ENCODE measurements at regions not wholly inside any gene's neighbourhood (a gene's known extent, or its start where the extent isn't known, plus 50 kb on each side); places are given as distances from the start of the nearest gene placed in this dataset.
"Not testable (repeated sequence)": the region's sequence is repeated elsewhere in the genome, so short reads cannot be mapped to it uniquely, and the experiment has no call there.

GRCh38 chr2:238521870-238522269 is 95.1 kb downstream of the ASB1 start:
- DNase-seq, result no peak

DNA sequence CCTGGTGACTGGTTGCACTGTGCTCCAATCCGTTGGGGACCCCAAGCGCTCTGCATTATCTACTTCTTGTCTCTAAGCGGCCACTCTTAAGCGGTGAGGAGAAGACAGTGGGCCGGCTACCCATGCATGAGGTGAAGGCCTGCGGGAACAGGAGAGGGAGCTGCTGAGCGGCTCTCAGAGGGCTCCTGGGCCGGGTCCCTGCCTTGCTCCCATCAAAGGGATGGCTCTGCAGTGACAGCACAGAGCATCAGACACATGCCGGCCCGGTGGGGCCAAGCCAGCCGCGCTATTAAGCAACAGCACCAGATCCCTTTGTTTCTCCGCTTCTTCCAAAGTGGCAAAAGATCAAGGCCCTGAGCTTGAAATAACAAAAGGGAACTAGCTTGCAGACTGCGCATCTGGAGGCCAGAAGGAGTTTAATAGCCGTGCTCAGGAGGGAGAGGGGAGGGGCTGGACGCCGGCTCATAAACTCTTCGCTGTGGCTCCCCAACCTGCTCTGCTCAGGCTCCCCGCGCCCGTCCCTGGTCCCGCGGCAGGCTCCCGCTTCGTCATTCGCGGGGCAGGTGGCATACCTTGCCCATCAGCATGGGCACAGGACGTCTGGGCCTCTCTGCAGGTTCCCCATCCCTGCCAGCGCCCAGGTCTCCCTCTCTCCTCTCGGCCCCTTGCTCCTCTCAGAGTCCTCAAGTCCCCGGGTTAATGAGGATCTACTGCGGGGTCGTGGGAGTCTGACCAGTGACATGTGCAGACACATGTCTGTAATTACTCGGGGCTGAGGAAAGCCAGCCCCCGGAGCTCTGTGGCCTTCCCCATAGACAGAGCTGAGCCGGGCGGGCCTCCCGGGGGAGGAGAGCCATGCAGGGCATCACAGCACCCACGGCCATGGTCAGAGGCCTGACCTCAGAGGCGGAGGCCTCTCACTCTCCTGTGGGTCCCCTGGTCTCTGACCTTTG is 96.7 kb downstream of the ASB1 start:
- DNase-seq, result no peak

- no peak for DNase-seq
Observed at GRCh38 chr2:238524426-238524983, 97.8 kb downstream of the ASB1 start.

- no peak for DNase-seq
Observed at GRCh38 chr2:238525990-238526389, 99.3 kb downstream of the ASB1 start.

DNA sequence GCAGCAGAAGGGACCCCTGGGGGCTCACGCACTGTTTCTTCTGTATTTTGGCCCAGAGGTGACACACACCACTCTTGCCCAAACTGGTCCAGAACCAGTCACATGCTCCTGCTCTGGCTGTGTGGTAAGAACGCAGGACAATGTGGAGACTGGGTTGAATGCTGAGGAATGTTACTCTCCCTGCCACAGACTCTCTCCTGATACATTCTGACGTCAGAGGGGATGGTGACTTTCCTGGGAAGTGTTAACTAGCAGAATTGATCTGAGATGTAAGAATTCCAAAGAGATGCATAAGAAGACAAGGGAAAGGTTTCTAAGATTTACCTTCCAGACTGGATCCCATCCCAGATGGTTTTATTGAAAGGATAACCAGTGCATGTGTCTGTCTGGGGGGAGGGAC is 100.8 kb downstream of the ASB1 start:
- DNase-seq, result no peak

GRCh38 chr2:238528953-238529781 is 102.4 kb downstream of the ASB1 start:
- DNase-seq, result peak; percentile 81

DNA sequence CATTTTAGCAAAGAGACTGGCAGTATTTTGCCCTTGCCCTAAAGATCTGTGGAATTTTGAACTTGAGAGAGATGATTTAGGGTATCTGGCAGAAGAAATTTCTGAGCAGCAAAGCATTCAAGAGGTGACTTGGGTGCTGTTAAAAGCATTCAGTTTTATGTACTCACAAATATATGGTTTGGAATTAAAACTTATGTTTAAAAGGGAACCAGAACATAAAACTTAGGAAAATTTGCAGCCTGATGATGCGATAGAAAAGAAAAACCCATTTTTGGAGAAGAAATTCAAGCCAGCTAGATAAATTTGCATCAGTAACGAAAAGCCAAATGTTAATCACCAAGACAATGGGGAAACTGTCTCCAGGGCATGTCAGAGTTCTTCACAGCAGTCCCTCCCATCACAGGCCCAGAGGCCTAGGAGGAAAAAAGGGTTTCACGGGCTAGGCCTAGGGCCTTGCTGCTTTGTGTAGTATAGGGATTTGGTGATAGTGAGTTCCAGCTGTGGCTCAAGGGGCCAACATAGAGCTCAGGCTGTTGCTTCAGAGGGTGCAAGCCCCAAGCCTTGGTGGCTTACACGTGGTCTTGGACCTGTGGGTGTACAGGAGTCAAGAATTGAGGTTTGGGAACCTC is 104.4 kb downstream of the ASB1 start:
- not testable (repeated sequence) for DNase-seq

- not testable (repeated sequence) for DNase-seq
Observed at GRCh38 chr2:238543732-238544131, 117.0 kb downstream of the ASB1 start.

DNA sequence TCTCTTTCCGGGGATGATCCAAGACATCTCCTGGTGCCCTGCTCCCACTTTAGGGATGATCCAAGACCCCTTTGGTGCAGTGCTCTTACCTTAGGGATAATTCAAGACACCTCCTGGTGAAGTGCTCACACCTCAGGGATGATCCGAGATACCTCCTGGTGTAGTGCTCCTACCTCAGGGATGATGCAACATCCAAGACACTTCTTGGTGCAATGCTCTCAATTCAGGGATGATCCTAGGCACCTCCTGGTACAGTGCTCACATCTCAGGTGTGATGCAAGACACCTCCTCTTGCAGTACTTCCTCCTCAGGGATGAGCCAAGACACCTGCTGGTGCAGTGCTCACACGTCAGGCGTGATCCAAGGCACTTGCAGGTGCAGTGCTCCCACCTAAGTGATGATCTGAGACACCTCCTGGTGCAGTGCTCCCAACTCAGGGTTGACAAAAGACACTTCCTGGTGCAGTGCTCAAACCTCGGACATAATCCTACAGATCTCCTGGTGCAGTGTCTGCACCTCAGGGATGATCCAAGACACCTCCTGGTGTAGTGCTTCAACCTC is 122.3 kb downstream of the ASB1 start:
- no peak for DNase-seq

GRCh38 chr2:238549866-238550265 is 123.1 kb downstream of the ASB1 start:
- no peak for DNase-seq

GRCh38 chr2:238551091-238551490 is 124.4 kb downstream of the ASB1 start:
- DNase-seq, result no peak

DNA sequence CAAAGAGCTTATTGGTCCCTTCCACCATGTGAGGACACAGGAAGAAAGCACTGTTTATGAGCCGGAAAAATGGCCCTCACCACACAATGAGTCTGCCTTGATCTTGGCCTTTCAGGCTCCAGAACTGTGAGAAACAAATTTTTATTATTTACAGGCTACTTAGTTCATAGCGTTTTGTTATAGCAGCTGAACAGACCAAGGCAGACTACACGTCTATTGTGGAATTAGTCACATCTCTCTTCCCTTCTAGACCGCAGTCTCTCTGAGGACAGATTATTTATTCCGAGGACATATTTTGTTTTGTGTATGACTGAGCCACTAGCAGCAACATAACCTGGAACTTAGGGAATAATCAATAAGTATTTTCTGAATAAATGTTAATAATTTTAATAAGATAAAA is 125.5 kb downstream of the ASB1 start:
- DNase-seq, result no peak

DNA sequence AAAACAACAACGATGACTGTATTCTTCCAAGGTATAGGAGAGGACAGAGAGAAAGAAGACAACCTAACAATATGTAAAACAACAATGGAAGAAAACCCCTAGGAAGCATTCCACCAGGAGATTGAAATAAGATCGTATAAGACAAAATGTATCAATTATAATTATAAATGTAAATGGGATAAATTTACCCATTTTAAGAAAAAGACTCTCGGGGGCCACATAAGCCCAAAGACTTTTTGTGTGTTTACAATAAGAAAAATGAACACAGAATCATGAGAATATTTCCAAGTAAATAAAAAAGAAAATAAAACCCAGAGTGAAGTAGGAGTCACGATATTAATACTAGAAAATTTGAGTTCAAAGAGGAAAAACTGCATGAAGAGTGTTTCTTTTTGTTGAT is 126.4 kb downstream of the ASB1 start:
- no peak for DNase-seq

DNA sequence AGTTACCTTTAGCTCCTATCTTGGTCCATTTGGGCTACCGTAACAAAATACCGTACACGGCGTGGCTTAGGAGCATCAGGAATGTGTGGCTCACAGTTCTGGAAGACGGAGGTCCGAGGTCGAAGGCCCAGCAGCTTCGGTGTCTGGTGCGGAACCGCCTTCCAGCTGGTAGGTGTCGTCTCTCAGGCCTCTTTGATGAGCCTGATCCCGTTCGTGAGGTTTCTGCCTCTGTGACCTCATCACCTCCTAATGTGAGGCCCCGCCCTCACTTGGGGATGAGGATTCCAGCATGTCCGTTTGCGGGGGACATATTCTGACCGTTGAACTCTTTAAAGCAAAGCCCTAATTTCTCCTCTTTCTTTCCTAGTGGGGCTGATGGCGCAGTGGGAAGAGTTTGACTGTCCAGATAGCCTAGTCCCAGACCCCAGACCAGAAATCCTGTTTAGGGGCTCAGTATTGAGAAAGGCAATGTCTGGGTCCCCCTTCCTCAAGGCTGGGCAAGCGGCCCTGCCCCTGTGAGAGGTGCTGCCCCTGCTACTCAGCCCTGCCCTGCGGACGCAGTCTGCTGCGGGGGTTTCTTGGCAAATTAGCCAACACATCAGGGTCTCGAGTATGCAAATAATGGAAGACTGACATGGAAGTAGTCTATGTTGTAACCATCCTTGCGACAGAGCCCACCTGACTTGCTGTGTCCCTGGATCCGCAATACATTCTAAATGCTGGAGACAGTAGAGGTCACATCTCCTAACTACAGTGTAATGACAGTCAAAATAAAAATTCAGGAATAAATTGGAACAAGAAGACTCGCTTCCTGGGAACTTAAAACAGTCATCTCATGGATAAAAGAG is 128.0 kb downstream of the ASB1 start:
- DNase-seq, result no peak

GRCh38 chr2:238555786-238556542 is 129.2 kb downstream of the ASB1 start:
- no peak for DNase-seq

DNA sequence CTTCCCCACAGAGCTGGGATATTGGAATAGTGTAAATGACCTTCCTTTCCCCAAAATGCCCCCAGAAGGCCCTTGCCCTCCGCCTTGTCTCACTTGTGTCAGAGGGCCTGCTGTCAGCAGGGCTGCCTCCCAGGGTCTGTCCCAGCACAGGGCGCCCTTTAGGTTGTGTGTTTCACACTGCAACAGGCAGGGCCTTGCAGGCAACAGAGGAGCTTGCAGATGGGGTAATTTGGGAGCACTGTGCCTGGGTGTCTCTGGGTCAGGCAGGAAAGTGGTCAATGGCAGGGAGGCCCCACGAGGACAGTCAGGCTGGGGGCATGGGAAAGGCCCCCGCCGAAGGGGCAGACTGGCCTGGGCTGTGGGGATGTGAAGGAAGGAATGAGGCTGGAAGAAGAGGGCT is 130.7 kb downstream of the ASB1 start:
- DNase-seq, result no peak

GRCh38 chr2:238557936-238558335 is 131.2 kb downstream of the ASB1 start:
- DNase-seq, result no peak

GRCh38 chr2:238558456-238559099 is 131.9 kb downstream of the ASB1 start:
- no peak for DNase-seq

- DNase-seq, result no peak
Observed at GRCh38 chr2:238560234-238560633, 133.5 kb downstream of the ASB1 start.

DNA sequence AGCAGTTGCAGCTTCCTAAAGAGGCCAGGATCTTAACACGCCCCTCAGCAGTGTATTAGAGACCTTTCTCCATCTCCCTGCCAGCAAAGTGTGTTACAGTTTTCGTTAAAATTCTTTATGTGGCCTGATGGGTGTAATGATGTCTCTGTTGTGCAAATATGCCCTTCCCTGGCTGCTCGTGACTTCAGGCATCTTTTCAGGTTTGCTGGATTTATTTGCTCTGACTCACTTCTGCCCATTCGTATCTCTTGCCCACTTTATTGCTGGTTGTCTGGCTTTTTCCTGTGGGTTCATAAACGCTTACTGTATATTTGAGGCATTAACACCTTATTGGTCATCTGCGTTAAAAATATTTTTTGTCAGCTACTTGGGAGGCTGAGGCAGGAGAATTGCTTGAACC is 134.5 kb downstream of the ASB1 start:
- DNase-seq, result no peak
